Muscle layer of duodenum (tissue), 2 donors: ENCODE measurements at regions not wholly inside any gene's neighbourhood (a gene's known extent, or its start where the extent isn't known, plus 50 kb on each side); places are given as distances from the start of the nearest gene placed in this dataset.
"Not testable (repeated sequence)": the region's sequence is repeated elsewhere in the genome, so short reads cannot be mapped to it uniquely, and the experiment has no call there.

ENCODE experiments used
- H3K27ac ChIP-seq: one replicate; pipeline ENCODE4 v1.7.0; 2013; ENCODE audit warnings: mild to moderate bottlenecking, low read length
- H3K27me3 ChIP-seq: one replicate; pipeline ENCODE4 v1.7.0; 2013; ENCODE audit warnings: low read depth, mild to moderate bottlenecking, control low read depth, low read length
- H3K36me3 ChIP-seq, 2 donors: one replicate each; pipeline ENCODE4 v1.7.0; 2013; ENCODE audit warnings: low read length in 2 of 2, control low read depth in 1 of 2, mild to moderate bottlenecking in 1 of 2; ENCODE audit not compliant: insufficient read depth in 2 of 2, control insufficient read depth in 1 of 2
- H3K4me1 ChIP-seq, 2 donors: one replicate each; pipeline ENCODE4 v1.7.0; 2013; ENCODE audit warnings: low read length in 2 of 2, mild to moderate bottlenecking in 2 of 2, control low read depth in 1 of 2, moderate library complexity in 1 of 2; ENCODE audit not compliant: insufficient read depth in 2 of 2, control insufficient read depth in 1 of 2
- H3K4me3 ChIP-seq, 2 donors: one replicate each; pipeline ENCODE4 v1.7.0; 2013; ENCODE audit warnings: low read length in 2 of 2, low read depth in 1 of 2, mild to moderate bottlenecking in 1 of 2
- H3K9me3 ChIP-seq, 2 donors: one replicate each; pipeline ENCODE4 v1.7.0; 2013; ENCODE audit warnings: low read length in 2 of 2, control low read depth in 1 of 2, mild to moderate bottlenecking in 1 of 2; ENCODE audit not compliant: control insufficient read depth in 1 of 2
- donor health status: healthy.

DNA sequence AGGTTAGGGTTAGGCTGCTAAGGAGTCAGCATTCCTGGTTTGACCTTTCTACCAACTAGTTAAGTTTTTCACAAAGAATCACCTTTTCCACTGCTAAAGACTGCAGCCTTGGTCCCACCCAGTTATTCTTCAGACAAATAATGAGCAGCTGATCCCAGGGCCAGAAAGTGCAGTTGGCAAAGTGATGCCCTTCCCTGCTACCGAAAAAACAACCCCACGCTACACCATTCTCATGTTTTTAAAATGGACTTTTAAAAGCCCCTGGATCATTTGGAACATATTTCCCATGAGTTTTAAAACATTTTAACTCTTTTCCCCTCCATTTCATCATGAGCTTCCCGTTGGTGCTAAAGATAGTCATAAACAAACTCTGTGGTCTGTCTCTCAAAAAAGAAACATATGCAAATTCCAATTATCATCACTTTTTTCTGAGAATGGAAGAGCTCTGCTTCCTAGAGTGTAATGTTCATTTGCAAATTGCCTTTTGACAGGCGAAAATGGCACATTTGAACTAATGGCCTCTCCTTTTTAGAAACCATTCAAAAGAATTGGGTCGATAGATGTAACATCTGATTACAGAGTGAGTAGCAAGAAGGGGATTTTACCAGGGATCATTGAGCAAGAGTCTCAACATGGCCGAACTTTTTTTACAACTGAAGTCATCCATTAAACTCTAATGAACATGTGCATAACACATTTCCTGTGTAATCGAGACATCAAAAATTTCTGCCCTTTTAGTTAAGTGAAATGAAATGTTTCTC lies 129.3 kb upstream of the RAP1B start:
- no peak overlapping the region for H3K27ac ChIP-seq
- H3K9me3 ChIP-seq = no peaks in the 10 kb centered on the region
- no peaks in the 10 kb centered on the region for H3K27me3 ChIP-seq
- no peak overlapping the region for H3K4me3 ChIP-seq
- no peaks in the 10 kb centered on the region for H3K36me3 ChIP-seq
- H3K4me1 ChIP-seq = no peaks in the 10 kb centered on the region

- H3K9me3 ChIP-seq = no peaks in the 10 kb centered on the region
- H3K36me3 ChIP-seq = no peaks in the 10 kb centered on the region
- H3K4me1 ChIP-seq = no peaks in the 10 kb centered on the region
- no peaks in the 10 kb centered on the region for H3K27me3 ChIP-seq
- H3K4me3 ChIP-seq = no peak overlapping the region
- no peak overlapping the region for H3K27ac ChIP-seq
Observed at GRCh38 chr12:68482014-68482413, 128.7 kb upstream of the RAP1B start.

DNA sequence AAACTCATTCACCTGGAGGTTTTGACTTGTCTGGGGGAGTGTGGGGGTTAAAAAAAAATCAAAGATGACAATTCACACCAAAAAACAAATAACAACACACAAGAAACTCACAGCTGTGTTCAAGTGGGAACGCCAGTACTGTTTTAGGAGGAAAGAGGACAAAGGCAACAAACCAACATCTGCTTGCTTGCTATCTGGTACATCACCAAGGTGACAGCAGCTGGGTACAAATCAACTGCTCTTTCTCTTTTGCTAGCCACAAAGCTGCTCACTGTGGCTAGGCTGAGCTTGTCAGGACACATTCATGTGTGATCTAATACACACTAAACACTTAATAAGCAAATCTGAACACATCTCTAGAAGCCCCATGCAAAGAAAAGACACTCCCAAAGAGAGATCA lies 128.0 kb upstream of the RAP1B start:
- H3K36me3 ChIP-seq = no peaks in the 10 kb centered on the region
- no peaks in the 10 kb centered on the region for H3K9me3 ChIP-seq
- H3K4me3 ChIP-seq = no peak overlapping the region
- no peaks in the 10 kb centered on the region for H3K4me1 ChIP-seq
- H3K27ac ChIP-seq = peak overlapping the region; percentile 29
- no peaks in the 10 kb centered on the region for H3K27me3 ChIP-seq

DNA sequence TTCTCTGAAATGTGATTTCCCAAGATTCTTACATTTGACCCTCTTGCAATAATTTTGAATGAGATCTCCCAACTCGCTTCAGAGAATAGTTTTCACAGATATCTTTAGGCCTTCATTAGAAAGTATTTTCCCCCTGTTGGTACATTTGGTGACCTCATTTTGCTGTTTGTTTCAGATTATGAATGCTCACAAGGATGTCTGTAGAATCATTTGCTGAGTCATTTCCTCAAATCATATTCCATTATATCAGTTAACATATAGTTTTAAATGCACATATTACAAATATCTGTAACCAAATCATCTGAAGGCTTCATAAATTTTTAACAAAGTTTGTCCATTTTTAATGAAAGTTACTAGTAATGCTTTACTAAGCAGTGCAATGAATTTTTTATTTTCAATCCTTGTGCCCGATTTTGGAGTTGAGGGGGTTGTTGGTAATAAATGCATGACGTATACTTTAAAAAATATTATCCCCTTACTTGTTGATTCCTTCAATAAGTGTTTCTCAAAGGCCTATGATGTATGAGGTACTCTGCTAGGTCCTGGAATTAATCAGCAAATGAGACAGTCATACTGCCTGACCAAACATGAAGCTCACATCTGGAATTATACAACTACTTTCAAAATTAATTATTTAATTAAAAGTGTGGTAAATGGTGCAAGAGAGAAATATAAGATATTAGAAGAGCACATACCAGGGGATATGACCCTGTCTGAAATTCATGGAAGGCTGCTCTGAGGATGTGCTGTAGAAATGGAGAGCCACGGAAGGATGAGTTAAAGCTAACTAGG lies 126.9 kb upstream of the RAP1B start:
- H3K4me1 ChIP-seq = no peaks in the 10 kb centered on the region
- no peaks in the 10 kb centered on the region for H3K36me3 ChIP-seq
- no peak overlapping the region for H3K27ac ChIP-seq
- H3K4me3 ChIP-seq = no peak overlapping the region
- H3K27me3 ChIP-seq = no peaks in the 10 kb centered on the region
- H3K9me3 ChIP-seq = no peaks in the 10 kb centered on the region

DNA sequence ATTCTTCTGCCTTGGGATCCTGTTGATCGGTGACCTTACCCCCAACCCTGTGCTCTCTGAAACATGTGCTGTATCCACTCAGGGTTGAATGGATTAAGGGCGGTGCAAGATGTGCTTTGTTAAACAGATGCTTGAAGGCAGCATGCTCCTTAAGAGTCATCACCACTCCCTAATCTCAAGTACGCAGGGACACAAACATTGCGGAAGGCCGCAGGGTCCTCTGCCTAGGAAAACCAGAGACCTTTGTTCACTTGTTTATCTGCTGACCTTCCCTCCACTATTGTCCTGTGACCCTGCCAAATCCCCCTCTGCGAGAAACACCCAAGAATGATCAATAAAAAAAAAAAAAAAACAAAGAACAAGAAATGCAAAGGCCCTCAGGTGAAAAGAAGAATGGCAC lies 126.1 kb upstream of the RAP1B start:
- H3K36me3 ChIP-seq, H3K4me1 ChIP-seq, H3K27me3 ChIP-seq, H3K27ac ChIP-seq, H3K9me3 ChIP-seq, H3K4me3 ChIP-seq: not testable (repeated sequence)

GRCh38 chr12:68486449-68486848 lies 124.2 kb upstream of the RAP1B start:
- H3K36me3 ChIP-seq, H3K27me3 ChIP-seq, H3K4me3 ChIP-seq, H3K4me1 ChIP-seq, H3K9me3 ChIP-seq, H3K27ac ChIP-seq: not testable (repeated sequence)

DNA sequence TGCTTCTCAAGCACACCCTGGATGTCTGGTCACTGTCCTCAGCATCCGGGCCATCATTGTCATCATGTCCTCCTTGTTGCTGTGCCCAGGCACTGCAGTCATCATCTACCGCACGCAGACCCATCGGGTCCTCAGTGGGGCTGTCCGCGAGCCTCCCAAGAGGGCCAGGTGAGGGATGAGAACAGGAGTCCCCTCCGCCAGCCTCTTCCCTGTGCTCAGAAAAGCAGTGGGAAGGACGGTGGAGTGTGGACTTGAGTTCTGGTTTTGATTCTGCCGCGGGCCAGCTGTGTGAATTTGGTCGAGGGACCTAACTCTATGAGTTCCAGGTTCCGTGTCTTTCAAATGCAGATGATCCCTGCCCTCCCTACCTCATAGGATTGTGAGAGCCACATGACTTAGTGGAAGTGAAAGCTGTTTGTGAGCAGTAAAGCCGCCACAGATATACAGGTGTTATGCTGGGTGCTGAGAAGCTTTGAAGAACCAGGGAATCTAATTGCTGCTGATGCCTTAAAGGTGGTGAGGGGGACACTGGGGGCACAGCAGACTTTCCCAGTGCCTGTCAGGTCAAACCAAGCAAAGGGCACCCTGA lies 122.9 kb upstream of the RAP1B start:
- H3K27ac ChIP-seq = no peak overlapping the region
- no peak overlapping the region for H3K4me3 ChIP-seq
- no peaks in the 10 kb centered on the region for H3K4me1 ChIP-seq
- no peaks in the 10 kb centered on the region for H3K9me3 ChIP-seq
- H3K36me3 ChIP-seq = no peaks in the 10 kb centered on the region
- H3K27me3 ChIP-seq = no peaks in the 10 kb centered on the region

- H3K9me3 ChIP-seq = no peaks in the 10 kb centered on the region
- H3K4me1 ChIP-seq = no peaks in the 10 kb centered on the region
- no peak overlapping the region for H3K27ac ChIP-seq
- H3K4me3 ChIP-seq = no peak overlapping the region
- no peaks in the 10 kb centered on the region for H3K27me3 ChIP-seq
- no peaks in the 10 kb centered on the region for H3K36me3 ChIP-seq
Observed at GRCh38 chr12:68489273-68489672, 121.4 kb upstream of the RAP1B start.

DNA sequence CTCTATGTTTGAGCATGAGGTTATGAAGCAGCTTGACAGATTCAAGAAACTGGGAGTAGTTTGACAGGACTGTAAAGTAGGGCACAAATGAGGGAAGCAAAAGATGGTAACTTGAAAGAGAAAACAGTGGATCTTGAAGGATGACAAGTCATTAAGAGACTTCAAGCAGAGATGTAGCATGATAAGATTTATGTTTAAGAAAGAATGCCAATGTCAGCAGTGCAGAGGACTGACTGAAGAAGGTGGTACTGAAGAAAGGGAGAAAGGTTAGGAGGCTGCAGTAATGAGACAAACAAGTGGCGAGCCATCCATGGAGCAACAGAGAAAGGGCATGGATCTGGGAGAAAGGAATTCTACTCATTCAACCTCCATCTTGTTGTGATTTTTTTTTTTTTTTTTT lies 120.2 kb upstream of the RAP1B start:
- Histone ChIP-seq H3K4me1 (no peaks in the 10 kb centered on the region), H3K36me3 (no peaks in the 10 kb centered on the region), H3K9me3 (no peaks in the 10 kb centered on the region), H3K27ac (no peak overlapping the region), H3K4me3 (no peak overlapping the region), H3K27me3 (no peaks in the 10 kb centered on the region)

- H3K4me3 ChIP-seq = no peak overlapping the region
- H3K27ac ChIP-seq = no peak overlapping the region
- no peaks in the 10 kb centered on the region for H3K9me3 ChIP-seq
- no peaks in the 10 kb centered on the region for H3K4me1 ChIP-seq
- H3K27me3 ChIP-seq = no peaks in the 10 kb centered on the region
- H3K36me3 ChIP-seq = no peaks in the 10 kb centered on the region
Observed at GRCh38 chr12:68491204-68491960, 119.3 kb upstream of the RAP1B start.
